ENCODE measurements at regions not wholly inside any gene's neighbourhood (a gene's known extent, or its start where the extent isn't known, plus 50 kb on each side); places are given as distances from the start of the nearest gene placed in this dataset.

DNA sequence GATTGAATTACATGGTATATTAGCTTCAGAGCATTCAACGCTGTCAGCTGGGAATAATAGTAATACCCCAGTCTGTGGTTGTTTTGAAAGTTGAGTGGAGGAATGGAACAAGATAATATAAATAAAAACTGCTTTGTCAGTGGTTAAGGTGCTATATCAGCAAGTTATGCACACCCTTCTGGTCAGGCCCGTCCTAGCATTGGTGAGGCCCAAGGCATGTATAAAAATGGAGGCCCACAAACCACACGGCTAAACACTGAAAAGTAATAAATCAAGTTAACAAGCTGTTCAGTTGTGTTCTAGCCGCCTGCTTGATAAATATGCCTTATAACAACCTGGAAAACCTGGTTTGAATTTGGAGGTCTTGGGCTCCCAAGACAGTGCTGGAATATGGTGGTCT lies 77.4 kb downstream of the PSMG1 start:
- Mint-ChIP-seq H3K4me1 (peaks cover 7% of the 10 kb centered on the region; the same call in 2 of the 3 replicates), H3K9me3 (no peaks in the 10 kb centered on the region), H3K4me3 (no peak overlapping the region), H3K27me3 (ENCODE audit: insufficient read depth, low read depth, poor library complexity) (peaks cover 9% of the 10 kb centered on the region), H3K27ac (no peak overlapping the region), H3K36me3 (ENCODE audit: low read depth) (no peaks in the 10 kb centered on the region)
- Histone ChIP-seq H3K4me1 (ENCODE audit: insufficient read depth) (peaks cover 10% of the 10 kb centered on the region; the same call in 1 of the 2 replicates), H3K4me3 (no peak overlapping the region), H3K4me2 (no peak overlapping the region), H4K20me1 (replicated peaks; ENCODE audit: insufficient read depth) (no peaks in the 10 kb centered on the region), H3K36me3 (ENCODE audit: insufficient read depth) (no peaks in the 10 kb centered on the region), H3K9me2 (ENCODE audit: insufficient read depth) (peaks cover 11% of the 10 kb centered on the region; the same call in 1 of the 2 replicates), H3K27ac (ENCODE audit: low read depth) (no peak overlapping the region), H3K79me2 (replicated peaks; ENCODE audit: insufficient read depth) (no peaks in the 10 kb centered on the region), H3K27me3 (ENCODE audit: insufficient read depth) (no peaks in the 10 kb centered on the region), H2AFZ (no peak overlapping the region), H3F3A (replicated peaks; ENCODE audit: low read depth) (no peaks in the 10 kb centered on the region)
- TF ChIP-seq ZNF114 (CRISPR knock-in tag; IDR thresholded peaks at IDR 0.05), result no peak
- TF ChIP-seq POLR2AphosphoS5 (IDR thresholded peaks at IDR 0.05; ENCODE audit: low read depth), result no peak
- TF ChIP-seq, protein P1, sequence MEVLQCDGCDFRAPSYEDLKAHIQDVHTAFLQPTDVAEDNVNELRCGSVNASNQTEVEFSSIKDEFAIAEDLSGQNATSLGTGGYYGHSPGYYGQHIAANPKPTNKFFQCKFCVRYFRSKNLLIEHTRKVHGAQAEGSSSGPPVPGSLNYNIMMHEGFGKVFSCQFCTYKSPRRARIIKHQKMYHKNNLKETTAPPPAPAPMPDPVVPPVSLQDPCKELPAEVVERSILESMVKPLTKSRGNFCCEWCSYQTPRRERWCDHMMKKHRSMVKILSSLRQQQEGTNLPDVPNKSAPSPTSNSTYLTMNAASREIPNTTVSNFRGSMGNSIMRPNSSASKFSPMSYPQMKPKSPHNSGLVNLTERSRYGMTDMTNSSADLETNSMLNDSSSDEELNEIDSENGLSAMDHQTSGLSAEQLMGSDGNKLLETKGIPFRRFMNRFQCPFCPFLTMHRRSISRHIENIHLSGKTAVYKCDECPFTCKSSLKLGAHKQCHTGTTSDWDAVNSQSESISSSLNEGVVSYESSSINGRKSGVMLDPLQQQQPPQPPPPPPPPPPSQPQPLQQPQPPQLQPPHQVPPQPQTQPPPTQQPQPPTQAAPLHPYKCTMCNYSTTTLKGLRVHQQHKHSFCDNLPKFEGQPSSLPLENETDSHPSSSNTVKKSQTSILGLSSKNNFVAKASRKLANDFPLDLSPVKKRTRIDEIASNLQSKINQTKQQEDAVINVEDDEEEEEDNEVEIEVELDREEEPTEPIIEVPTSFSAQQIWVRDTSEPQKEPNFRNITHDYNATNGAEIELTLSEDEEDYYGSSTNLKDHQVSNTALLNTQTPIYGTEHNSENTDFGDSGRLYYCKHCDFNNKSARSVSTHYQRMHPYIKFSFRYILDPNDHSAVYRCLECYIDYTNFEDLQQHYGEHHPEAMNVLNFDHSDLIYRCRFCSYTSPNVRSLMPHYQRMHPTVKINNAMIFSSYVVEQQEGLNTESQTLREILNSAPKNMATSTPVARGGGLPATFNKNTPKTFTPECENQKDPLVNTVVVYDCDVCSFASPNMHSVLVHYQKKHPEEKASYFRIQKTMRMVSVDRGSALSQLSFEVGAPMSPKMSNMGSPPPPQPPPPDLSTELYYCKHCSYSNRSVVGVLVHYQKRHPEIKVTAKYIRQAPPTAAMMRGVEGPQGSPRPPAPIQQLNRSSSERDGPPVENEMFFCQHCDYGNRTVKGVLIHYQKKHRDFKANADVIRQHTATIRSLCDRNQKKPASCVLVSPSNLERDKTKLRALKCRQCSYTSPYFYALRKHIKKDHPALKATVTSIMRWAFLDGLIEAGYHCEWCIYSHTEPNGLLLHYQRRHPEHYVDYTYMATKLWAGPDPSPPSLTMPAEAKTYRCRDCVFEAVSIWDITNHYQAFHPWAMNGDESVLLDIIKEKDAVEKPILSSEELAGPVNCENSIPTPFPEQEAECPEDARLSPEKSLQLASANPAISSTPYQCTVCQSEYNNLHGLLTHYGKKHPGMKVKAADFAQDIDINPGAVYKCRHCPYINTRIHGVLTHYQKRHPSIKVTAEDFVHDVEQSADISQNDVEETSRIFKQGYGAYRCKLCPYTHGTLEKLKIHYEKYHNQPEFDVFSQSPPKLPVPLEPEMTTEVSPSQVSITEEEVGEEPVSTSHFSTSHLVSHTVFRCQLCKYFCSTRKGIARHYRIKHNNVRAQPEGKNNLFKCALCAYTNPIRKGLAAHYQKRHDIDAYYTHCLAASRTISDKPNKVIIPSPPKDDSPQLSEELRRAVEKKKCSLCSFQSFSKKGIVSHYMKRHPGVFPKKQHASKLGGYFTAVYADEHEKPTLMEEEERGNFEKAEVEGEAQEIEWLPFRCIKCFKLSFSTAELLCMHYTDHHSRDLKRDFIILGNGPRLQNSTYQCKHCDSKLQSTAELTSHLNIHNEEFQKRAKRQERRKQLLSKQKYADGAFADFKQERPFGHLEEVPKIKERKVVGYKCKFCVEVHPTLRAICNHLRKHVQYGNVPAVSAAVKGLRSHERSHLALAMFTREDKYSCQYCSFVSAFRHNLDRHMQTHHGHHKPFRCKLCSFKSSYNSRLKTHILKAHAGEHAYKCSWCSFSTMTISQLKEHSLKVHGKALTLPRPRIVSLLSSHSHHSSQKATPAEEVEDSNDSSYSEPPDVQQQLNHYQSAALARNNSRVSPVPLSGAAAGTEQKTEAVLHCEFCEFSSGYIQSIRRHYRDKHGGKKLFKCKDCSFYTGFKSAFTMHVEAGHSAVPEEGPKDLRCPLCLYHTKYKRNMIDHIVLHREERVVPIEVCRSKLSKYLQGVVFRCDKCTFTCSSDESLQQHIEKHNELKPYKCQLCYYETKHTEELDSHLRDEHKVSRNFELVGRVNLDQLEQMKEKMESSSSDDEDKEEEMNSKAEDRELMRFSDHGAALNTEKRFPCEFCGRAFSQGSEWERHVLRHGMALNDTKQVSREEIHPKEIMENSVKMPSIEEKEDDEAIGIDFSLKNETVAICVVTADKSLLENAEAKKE (CRISPR knock-in tag; IDR thresholded peaks at IDR 0.05), result no peak
- DNase-seq (ENCODE audit: low spot score) (no peak), ATAC-seq (no peak)

DNA sequence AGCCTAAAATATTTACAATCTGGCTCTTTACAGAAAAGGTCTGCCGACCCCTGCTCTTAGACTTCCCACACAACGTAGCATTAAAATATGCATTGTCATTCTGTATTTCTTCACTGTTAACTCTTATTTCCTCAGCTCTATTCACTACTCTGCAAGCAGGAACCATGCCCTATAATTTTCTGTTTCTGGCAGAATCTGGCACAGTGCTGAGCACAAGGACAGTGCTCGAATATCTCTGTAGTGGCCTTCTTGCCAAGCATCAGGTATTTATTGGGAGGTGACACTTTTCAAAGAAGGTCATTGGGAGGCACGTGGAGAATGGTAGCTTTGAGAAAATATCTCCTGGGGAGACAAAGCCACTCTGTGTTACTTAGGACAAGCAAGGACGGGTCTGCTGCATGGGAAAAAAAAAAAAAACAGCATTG lies 77.9 kb downstream of the PSMG1 start:
- no peak for ATAC-seq
- Histone ChIP-seq H3K4me3 (no peak overlapping the region), H2AFZ (no peak overlapping the region), H3K27ac (ENCODE audit: low read depth) (no peak overlapping the region), H3K36me3 (ENCODE audit: insufficient read depth) (no peaks in the 10 kb centered on the region), H3K4me1 (ENCODE audit: insufficient read depth) (peaks cover 10% of the 10 kb centered on the region; the same call in 1 of the 2 replicates), H3F3A (replicated peaks; ENCODE audit: low read depth) (no peaks in the 10 kb centered on the region), H4K20me1 (replicated peaks; ENCODE audit: insufficient read depth) (no peaks in the 10 kb centered on the region), H3K9me2 (ENCODE audit: insufficient read depth) (peaks cover 11% of the 10 kb centered on the region; the same call in 1 of the 2 replicates), H3K79me2 (replicated peaks; ENCODE audit: insufficient read depth) (no peaks in the 10 kb centered on the region), H3K27me3 (ENCODE audit: insufficient read depth) (no peaks in the 10 kb centered on the region), H3K4me2 (no peak overlapping the region)
- Mint-ChIP-seq H3K9me3 (no peaks in the 10 kb centered on the region), H3K36me3 (ENCODE audit: low read depth) (no peaks in the 10 kb centered on the region), H3K27ac (no peak overlapping the region), H3K4me3 (no peak overlapping the region), H3K27me3 (ENCODE audit: insufficient read depth, low read depth, poor library complexity) (peaks cover 9% of the 10 kb centered on the region), H3K4me1 (peaks cover 7% of the 10 kb centered on the region; the same call in 2 of the 3 replicates)
- DNase-seq (ENCODE audit: low spot score), result no peak
- TF ChIP-seq CREB1 (CRISPR knock-in tag; IDR thresholded peaks at IDR 0.05; ENCODE audit: low read depth) (no peak), JUNB (IDR thresholded peaks at IDR 0.05; ENCODE audit: unreplicated experiment) (no peak), ZNF331 (CRISPR knock-in tag; IDR thresholded peaks at IDR 0.05; ENCODE audit: low read depth) (no peak), EZH2phosphoT487 (IDR thresholded peaks at IDR 0.05; ENCODE audit: unreplicated experiment) (no peak), STAT1 (IDR thresholded peaks at IDR 0.05; ENCODE audit: unreplicated experiment) (no peak), ZNF114 (CRISPR knock-in tag; IDR thresholded peaks at IDR 0.05) (no peak), EZH2 (IDR thresholded peaks at IDR 0.05; ENCODE audit: low read depth, unreplicated experiment) (no peak), POLR2AphosphoS5 (IDR thresholded peaks at IDR 0.05; ENCODE audit: low read depth) (no peak), NANOG (IDR thresholded peaks at IDR 0.05; ENCODE audit: borderline replicate concordance) (no peak)
- TF ChIP-seq, protein P2, sequence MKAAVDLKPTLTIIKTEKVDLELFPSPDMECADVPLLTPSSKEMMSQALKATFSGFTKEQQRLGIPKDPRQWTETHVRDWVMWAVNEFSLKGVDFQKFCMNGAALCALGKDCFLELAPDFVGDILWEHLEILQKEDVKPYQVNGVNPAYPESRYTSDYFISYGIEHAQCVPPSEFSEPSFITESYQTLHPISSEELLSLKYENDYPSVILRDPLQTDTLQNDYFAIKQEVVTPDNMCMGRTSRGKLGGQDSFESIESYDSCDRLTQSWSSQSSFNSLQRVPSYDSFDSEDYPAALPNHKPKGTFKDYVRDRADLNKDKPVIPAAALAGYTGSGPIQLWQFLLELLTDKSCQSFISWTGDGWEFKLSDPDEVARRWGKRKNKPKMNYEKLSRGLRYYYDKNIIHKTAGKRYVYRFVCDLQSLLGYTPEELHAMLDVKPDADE (IDR thresholded peaks at IDR 0.05), result no peak
- TF ChIP-seq, protein P3, sequence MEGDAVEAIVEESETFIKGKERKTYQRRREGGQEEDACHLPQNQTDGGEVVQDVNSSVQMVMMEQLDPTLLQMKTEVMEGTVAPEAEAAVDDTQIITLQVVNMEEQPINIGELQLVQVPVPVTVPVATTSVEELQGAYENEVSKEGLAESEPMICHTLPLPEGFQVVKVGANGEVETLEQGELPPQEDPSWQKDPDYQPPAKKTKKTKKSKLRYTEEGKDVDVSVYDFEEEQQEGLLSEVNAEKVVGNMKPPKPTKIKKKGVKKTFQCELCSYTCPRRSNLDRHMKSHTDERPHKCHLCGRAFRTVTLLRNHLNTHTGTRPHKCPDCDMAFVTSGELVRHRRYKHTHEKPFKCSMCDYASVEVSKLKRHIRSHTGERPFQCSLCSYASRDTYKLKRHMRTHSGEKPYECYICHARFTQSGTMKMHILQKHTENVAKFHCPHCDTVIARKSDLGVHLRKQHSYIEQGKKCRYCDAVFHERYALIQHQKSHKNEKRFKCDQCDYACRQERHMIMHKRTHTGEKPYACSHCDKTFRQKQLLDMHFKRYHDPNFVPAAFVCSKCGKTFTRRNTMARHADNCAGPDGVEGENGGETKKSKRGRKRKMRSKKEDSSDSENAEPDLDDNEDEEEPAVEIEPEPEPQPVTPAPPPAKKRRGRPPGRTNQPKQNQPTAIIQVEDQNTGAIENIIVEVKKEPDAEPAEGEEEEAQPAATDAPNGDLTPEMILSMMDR (conservative IDR thresholded peaks at IDR 0.05; ENCODE audit: low read depth in 2 of 2), result no peak
